ENCODE measurements at regions not wholly inside any gene's neighbourhood (a gene's known extent, or its start where the extent isn't known, plus 50 kb on each side); places are given as distances from the start of the nearest gene placed in this dataset.

DNA sequence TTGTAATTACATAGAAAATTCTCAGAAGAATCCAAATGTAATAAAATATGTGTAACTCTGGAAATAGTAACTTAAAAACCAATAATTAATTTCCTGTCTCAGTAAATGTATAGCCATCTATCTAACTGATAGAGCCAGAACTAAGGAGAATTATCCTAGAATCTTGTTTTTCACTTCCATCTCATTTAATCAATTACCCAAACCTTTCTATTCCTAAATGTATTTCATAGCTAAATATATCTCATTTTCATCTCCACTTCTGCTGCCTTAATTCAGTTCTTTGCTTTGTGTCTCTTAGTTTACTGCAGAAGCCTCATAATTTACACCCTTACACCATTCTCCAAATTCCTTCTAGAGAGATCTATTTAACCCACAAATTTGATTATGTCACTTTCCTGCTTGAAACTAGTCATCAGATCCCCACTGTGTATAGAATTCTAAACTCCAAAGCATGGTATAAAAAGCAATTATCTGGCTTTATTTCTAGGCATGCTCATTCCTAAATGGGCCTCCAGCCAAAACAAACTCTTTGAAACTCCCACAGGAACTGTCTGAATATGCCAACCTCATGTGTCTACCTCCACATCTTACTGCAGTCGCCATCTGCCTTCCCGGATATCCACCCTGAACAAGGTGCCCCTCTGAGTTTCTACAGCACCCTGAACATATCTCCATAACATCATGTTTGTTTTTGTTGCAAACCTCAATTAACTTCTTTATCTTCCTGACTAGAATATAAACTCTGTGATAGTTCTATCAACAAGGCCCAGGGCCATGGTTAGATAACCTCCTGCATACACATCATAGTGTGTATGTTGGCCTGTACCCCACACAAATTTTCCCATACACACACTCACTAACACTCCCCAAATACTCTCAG, 70.5 kb upstream of the ADTRP start (continued):
- TF ChIP-seq MZF1 (tag by site-specific recombination; IDR thresholded peaks at IDR 0.05; ENCODE audit: borderline replicate concordance) (peak; percentile 78), ZNF837 (tag by site-specific recombination; IDR thresholded peaks at IDR 0.05) (no peak), ZNF623 (tag by site-specific recombination; IDR thresholded peaks at IDR 0.05) (no peak), ZNF350 (tag by site-specific recombination; IDR thresholded peaks at IDR 0.05) (no peak), ZNF664 (tag by site-specific recombination; IDR thresholded peaks at IDR 0.05) (peak; percentile 93), ZNF529 (tag by site-specific recombination; IDR thresholded peaks at IDR 0.05; ENCODE audit: insufficient replicate concordance) (no peak), ZNF558 (tag by site-specific recombination; IDR thresholded peaks at IDR 0.05) (0 out of 2 replicates have a peak, but pooled peaks have one; percentile 21), ZNF596 (tag by site-specific recombination; IDR thresholded peaks at IDR 0.05) (no peak), GLI2 (tag by site-specific recombination; IDR thresholded peaks at IDR 0.05; ENCODE audit: borderline replicate concordance, low read depth) (no peak), ZNF366 (tag by site-specific recombination; conservative IDR thresholded peaks at IDR 0.05) (no peak), ZNF658 (tag by site-specific recombination; IDR thresholded peaks at IDR 0.05) (no peak), ZNF501 (tag by site-specific recombination; IDR thresholded peaks at IDR 0.05) (no peak), ZNF341 (tag by site-specific recombination; IDR thresholded peaks at IDR 0.05; ENCODE audit: low read depth) (no peak), ZXDB (tag by site-specific recombination; IDR thresholded peaks at IDR 0.05) (no peak), SALL2 (tag by site-specific recombination; IDR thresholded peaks at IDR 0.05; ENCODE audit: borderline replicate concordance) (no peak), ZNF24 (tag by site-specific recombination; IDR thresholded peaks at IDR 0.05) (no peak), KLF10 (tag by site-specific recombination; IDR thresholded peaks at IDR 0.05) (no peak)
- TF ChIP-seq, protein P1, sequence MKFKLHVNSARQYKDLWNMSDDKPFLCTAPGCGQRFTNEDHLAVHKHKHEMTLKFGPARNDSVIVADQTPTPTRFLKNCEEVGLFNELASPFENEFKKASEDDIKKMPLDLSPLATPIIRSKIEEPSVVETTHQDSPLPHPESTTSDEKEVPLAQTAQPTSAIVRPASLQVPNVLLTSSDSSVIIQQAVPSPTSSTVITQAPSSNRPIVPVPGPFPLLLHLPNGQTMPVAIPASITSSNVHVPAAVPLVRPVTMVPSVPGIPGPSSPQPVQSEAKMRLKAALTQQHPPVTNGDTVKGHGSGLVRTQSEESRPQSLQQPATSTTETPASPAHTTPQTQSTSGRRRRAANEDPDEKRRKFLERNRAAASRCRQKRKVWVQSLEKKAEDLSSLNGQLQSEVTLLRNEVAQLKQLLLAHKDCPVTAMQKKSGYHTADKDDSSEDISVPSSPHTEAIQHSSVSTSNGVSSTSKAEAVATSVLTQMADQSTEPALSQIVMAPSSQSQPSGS (tag by site-specific recombination; IDR thresholded peaks at IDR 0.05; ENCODE audit: low read depth), result peak; percentile 54; the same call in 1 of the 2 replicates
- TF ChIP-seq, protein P2, sequence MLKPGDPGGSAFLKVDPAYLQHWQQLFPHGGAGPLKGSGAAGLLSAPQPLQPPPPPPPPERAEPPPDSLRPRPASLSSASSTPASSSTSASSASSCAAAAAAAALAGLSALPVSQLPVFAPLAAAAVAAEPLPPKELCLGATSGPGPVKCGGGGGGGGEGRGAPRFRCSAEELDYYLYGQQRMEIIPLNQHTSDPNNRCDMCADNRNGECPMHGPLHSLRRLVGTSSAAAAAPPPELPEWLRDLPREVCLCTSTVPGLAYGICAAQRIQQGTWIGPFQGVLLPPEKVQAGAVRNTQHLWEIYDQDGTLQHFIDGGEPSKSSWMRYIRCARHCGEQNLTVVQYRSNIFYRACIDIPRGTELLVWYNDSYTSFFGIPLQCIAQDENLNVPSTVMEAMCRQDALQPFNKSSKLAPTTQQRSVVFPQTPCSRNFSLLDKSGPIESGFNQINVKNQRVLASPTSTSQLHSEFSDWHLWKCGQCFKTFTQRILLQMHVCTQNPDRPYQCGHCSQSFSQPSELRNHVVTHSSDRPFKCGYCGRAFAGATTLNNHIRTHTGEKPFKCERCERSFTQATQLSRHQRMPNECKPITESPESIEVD (tag by site-specific recombination; IDR thresholded peaks at IDR 0.05), result peak; percentile 72
- TF ChIP-seq, protein P3, sequence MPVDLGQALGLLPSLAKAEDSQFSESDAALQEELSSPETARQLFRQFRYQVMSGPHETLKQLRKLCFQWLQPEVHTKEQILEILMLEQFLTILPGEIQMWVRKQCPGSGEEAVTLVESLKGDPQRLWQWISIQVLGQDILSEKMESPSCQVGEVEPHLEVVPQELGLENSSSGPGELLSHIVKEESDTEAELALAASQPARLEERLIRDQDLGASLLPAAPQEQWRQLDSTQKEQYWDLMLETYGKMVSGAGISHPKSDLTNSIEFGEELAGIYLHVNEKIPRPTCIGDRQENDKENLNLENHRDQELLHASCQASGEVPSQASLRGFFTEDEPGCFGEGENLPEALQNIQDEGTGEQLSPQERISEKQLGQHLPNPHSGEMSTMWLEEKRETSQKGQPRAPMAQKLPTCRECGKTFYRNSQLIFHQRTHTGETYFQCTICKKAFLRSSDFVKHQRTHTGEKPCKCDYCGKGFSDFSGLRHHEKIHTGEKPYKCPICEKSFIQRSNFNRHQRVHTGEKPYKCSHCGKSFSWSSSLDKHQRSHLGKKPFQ (tag by site-specific recombination; IDR thresholded peaks at IDR 0.05), result no peak
- TF ChIP-seq, protein P4, sequence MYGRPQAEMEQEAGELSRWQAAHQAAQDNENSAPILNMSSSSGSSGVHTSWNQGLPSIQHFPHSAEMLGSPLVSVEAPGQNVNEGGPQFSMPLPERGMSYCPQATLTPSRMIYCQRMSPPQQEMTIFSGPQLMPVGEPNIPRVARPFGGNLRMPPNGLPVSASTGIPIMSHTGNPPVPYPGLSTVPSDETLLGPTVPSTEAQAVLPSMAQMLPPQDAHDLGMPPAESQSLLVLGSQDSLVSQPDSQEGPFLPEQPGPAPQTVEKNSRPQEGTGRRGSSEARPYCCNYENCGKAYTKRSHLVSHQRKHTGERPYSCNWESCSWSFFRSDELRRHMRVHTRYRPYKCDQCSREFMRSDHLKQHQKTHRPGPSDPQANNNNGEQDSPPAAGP (tag by site-specific recombination; IDR thresholded peaks at IDR 0.05), result no peak
- TF ChIP-seq, protein P5, sequence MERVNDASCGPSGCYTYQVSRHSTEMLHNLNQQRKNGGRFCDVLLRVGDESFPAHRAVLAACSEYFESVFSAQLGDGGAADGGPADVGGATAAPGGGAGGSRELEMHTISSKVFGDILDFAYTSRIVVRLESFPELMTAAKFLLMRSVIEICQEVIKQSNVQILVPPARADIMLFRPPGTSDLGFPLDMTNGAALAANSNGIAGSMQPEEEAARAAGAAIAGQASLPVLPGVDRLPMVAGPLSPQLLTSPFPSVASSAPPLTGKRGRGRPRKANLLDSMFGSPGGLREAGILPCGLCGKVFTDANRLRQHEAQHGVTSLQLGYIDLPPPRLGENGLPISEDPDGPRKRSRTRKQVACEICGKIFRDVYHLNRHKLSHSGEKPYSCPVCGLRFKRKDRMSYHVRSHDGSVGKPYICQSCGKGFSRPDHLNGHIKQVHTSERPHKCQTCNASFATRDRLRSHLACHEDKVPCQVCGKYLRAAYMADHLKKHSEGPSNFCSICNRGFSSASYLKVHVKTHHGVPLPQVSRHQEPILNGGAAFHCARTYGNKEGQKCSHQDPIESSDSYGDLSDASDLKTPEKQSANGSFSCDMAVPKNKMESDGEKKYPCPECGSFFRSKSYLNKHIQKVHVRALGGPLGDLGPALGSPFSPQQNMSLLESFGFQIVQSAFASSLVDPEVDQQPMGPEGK (tag by site-specific recombination; IDR thresholded peaks at IDR 0.05), result no peak
- TF ChIP-seq, protein P6, sequence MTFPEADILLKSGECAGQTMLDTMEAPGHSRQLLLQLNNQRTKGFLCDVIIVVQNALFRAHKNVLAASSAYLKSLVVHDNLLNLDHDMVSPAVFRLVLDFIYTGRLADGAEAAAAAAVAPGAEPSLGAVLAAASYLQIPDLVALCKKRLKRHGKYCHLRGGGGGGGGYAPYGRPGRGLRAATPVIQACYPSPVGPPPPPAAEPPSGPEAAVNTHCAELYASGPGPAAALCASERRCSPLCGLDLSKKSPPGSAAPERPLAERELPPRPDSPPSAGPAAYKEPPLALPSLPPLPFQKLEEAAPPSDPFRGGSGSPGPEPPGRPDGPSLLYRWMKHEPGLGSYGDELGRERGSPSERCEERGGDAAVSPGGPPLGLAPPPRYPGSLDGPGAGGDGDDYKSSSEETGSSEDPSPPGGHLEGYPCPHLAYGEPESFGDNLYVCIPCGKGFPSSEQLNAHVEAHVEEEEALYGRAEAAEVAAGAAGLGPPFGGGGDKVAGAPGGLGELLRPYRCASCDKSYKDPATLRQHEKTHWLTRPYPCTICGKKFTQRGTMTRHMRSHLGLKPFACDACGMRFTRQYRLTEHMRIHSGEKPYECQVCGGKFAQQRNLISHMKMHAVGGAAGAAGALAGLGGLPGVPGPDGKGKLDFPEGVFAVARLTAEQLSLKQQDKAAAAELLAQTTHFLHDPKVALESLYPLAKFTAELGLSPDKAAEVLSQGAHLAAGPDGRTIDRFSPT (tag by site-specific recombination; IDR thresholded peaks at IDR 0.05), result no peak
- TF ChIP-seq, protein P7, sequence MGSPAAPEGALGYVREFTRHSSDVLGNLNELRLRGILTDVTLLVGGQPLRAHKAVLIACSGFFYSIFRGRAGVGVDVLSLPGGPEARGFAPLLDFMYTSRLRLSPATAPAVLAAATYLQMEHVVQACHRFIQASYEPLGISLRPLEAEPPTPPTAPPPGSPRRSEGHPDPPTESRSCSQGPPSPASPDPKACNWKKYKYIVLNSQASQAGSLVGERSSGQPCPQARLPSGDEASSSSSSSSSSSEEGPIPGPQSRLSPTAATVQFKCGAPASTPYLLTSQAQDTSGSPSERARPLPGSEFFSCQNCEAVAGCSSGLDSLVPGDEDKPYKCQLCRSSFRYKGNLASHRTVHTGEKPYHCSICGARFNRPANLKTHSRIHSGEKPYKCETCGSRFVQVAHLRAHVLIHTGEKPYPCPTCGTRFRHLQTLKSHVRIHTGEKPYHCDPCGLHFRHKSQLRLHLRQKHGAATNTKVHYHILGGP (tag by site-specific recombination; IDR thresholded peaks at IDR 0.05), result 0 out of 2 replicates have a peak, but pooled peaks have one; percentile 14
